HG03066 (cell line): ENCODE measurements at regions not wholly inside any gene's neighbourhood (a gene's known extent, or its start where the extent isn't known, plus 50 kb on each side); places are given as distances from the start of the nearest gene placed in this dataset.
"Not testable (repeated sequence)": the region's sequence is repeated elsewhere in the genome, so short reads cannot be mapped to it uniquely, and the experiment has no call there.

ENCODE experiments used
- ATAC-seq: cut with Tn5 transposase; IDR thresholded peaks from one replicate; pipeline ENCODE4 v1.9.1; 2021; ENCODE audit warnings: low read depth; ENCODE audit not compliant: unreplicated experiment

GRCh38 chr7:20083781-20084180 is 133.4 kb downstream of the MACC1 start:
- no peak for ATAC-seq

- ATAC-seq, result no peak
Measured at GRCh38 chr7:20079080-20079479, 138.1 kb downstream of the MACC1 start.

GRCh38 chr7:20076835-20077234 is 140.3 kb downstream of the MACC1 start:
- no peak for ATAC-seq

GRCh38 chr7:20075992-20076820 is 141.0 kb downstream of the MACC1 start:
- ATAC-seq, result no peak

GRCh38 chr7:20075440-20075839 is 141.7 kb downstream of the MACC1 start:
- no peak for ATAC-seq

GRCh38 chr7:20068004-20068403 is 149.2 kb downstream of the MACC1 start:
- not testable (repeated sequence) for ATAC-seq

GRCh38 chr7:20064974-20065862 is 152.0 kb downstream of the MACC1 start:
- ATAC-seq, result peak; percentile 99

GRCh38 chr7:20064181-20064970 is 152.8 kb downstream of the MACC1 start:
- no peak for ATAC-seq

- no peak for ATAC-seq
Measured at GRCh38 chr7:20063644-20064043, 153.5 kb downstream of the MACC1 start.

- ATAC-seq, result no peak
Measured at GRCh38 chr7:20062932-20063331, 154.3 kb downstream of the MACC1 start.

GRCh38 chr7:20053334-20054104 is 163.7 kb downstream of the MACC1 start:
- ATAC-seq, result no peak

- ATAC-seq, result no peak
Measured at GRCh38 chr7:20050241-20050966, 166.8 kb downstream of the MACC1 start.

GRCh38 chr7:20038676-20039075 is 178.5 kb downstream of the MACC1 start:
- no peak for ATAC-seq

GRCh38 chr7:20035279-20035875 is 181.8 kb downstream of the MACC1 start:
- no peak for ATAC-seq

- no peak for ATAC-seq
Measured at GRCh38 chr7:20033621-20034400, 183.4 kb downstream of the MACC1 start.

- ATAC-seq, result no peak
Measured at GRCh38 chr7:20032741-20033140, 184.4 kb downstream of the MACC1 start.

- ATAC-seq, result peak; percentile 41
Measured at GRCh38 chr7:20030915-20031362, 186.2 kb downstream of the MACC1 start.

- peak; percentile 92 for ATAC-seq
Measured at GRCh38 chr7:20030417-20030816, 186.8 kb downstream of the MACC1 start.
